Right lobe of liver (tissue), 4 donors: ENCODE measurements at regions not wholly inside any gene's neighbourhood (a gene's known extent, or its start where the extent isn't known, plus 50 kb on each side); places are given as distances from the start of the nearest gene placed in this dataset.

Source experiments
- CTCF ChIP-seq, 4 donors: fragments of 200-600 bp in 3 of 4; fragments of 450-650 bp in 1 of 4; IDR thresholded peaks; one replicate each; pipeline versions ENCODE4 v1.5.1 to v1.8.0; 2016 to 2022; ENCODE audit warnings: antibody characterized with exemption in 4 of 4, mild to moderate bottlenecking in 2 of 4
- POLR2A ChIP-seq: fragments of 450-650 bp; IDR thresholded peaks from one replicate; pipeline ENCODE4 v1.6.1; 2017; ENCODE audit warnings: antibody characterized with exemption, mild to moderate bottlenecking
- donor health status: DM: no; HTN: no; CAD: no.
- donor health status: DM: no; HTN: no; CAD: no.
- donor health status: DM: no; HTN: yes; CAD: no.

- TF ChIP-seq CTCF (IDR thresholded peaks at IDR 0.05) (no peak), POLR2A (no peak)
Measured at GRCh38 chr20:60203451-60203850, 245.2 kb downstream of the CDH26 start.
